Vagina (tissue), 2 donors: ENCODE measurements at regions not wholly inside any gene's neighbourhood (a gene's known extent, or its start where the extent isn't known, plus 50 kb on each side); places are given as distances from the start of the nearest gene placed in this dataset.

Experiments
- DNase-seq, 2 donors: peaks; one replicate each; pipeline ENCODE4 v3.0.0-alpha.2; 2017; ENCODE audit errors: extremely low spot score in 2 of 2
- H3K27ac ChIP-seq: fragments of 200-600 bp; sonication (generic); one replicate; pipeline ENCODE4 v1.5.1; 2019
- H3K27me3 ChIP-seq: fragments of 200-600 bp; sonication (generic); one replicate; pipeline ENCODE4 v1.5.1; 2019
- H3K36me3 ChIP-seq, 2 donors: fragments of 200-600 bp; sonication (generic); one replicate each; pipeline ENCODE4 v1.5.1; 2017 to 2019
- H3K4me1 ChIP-seq: fragments of 200-600 bp; sonication (generic); one replicate; pipeline ENCODE4 v1.5.1; 2019
- H3K4me3 ChIP-seq, 2 donors: fragments of 200-600 bp; sonication (generic); 1 replicate in 1 of 2; 2 replicates in 1 of 2; pipeline ENCODE4 v1.5.1; 2016 to 2019
- H3K9me3 ChIP-seq: fragments of 200-600 bp; sonication (generic); one replicate; pipeline ENCODE4 v1.5.1; 2019
- CTCF ChIP-seq, 3 experiments: fragments of 450-650 bp in 2 of 3; fragments of 200-600 bp in 1 of 3; sonication (generic) in 1 of 3; IDR thresholded peaks; one replicate each; pipeline ENCODE4 v1.5.1; 2017 to 2019; ENCODE audit warnings: antibody characterized with exemption in 3 of 3, mild to moderate bottlenecking in 2 of 3, moderate library complexity in 2 of 3
- POLR2A ChIP-seq, 2 donors: fragments of 450-650 bp; IDR thresholded peaks; one replicate each; pipeline ENCODE4 v1.6.1; 2017; ENCODE audit warnings: antibody characterized with exemption in 2 of 2, mild to moderate bottlenecking in 2 of 2, moderate library complexity in 2 of 2
- POLR2AphosphoS5 ChIP-seq, 2 donors: sonication (generic); formaldehyde crosslinking; IDR thresholded peaks; one replicate each; pipeline ENCODE4 v1.9.0; 2017; ENCODE audit warnings: antibody characterized with exemption in 2 of 2, mild to moderate bottlenecking in 2 of 2, low read depth in 1 of 2; ENCODE audit not compliant: insufficient read depth in 1 of 2
- intact Hi-C: fragments of 100-400 bp; cut with DNase I; formaldehyde crosslinking; loops from one replicate; pipeline ENCODE4 v1.15.1; 2023

GRCh38 chr20:60338556-60338955, 380.3 kb downstream of the CDH26 start:
- TF ChIP-seq POLR2AphosphoS5 (IDR thresholded peaks at IDR 0.05; ENCODE audit: insufficient read depth in 1 of 2, low read depth in 1 of 2) (no peak), CTCF (IDR thresholded peaks at IDR 0.05) (no peak), POLR2A (IDR thresholded peaks at IDR 0.05) (no peak)
- Histone ChIP-seq H3K9me3 (no peaks in the 10 kb centered on the region), H3K27me3 (no peaks in the 10 kb centered on the region), H3K27ac (no peak overlapping the region), H3K36me3 (no peaks in the 10 kb centered on the region), H3K4me1 (no peaks in the 10 kb centered on the region), H3K4me3 (no peak overlapping the region)
- intact Hi-C loops = no loop called here
- DNase-seq = no peak

GRCh38 chr20:60339738-60340137, 381.5 kb downstream of the CDH26 start:
- intact Hi-C loops = no loop called here
- H3K4me1 ChIP-seq = no peaks in the 10 kb centered on the region
- no peaks in the 10 kb centered on the region for H3K36me3 ChIP-seq

GRCh38 chr20:60340232-60340631, 382.0 kb downstream of the CDH26 start:
- Histone ChIP-seq H3K27me3 (no peaks in the 10 kb centered on the region), H3K4me1 (no peaks in the 10 kb centered on the region), H3K27ac (no peak overlapping the region), H3K9me3 (no peaks in the 10 kb centered on the region), H3K4me3 (no peak overlapping the region), H3K36me3 (no peaks in the 10 kb centered on the region)
- no peak for TF ChIP-seq CTCF (IDR thresholded peaks at IDR 0.05)
- no peak for TF ChIP-seq POLR2AphosphoS5 (IDR thresholded peaks at IDR 0.05; ENCODE audit: insufficient read depth in 1 of 2, low read depth in 1 of 2)
- TF ChIP-seq POLR2A (IDR thresholded peaks at IDR 0.05) = no peak
- no peak for DNase-seq
- intact Hi-C loops = no loop called here

More at GRCh38 chr20:60339738-60340137, 381.5 kb downstream of the CDH26 start:
- no peak for DNase-seq
- Histone ChIP-seq H3K27ac (no peak overlapping the region), H3K27me3 (no peaks in the 10 kb centered on the region), H3K9me3 (no peaks in the 10 kb centered on the region), H3K4me3 (no peak overlapping the region)
- TF ChIP-seq POLR2A (IDR thresholded peaks at IDR 0.05) = no peak
- no peak for TF ChIP-seq POLR2AphosphoS5 (IDR thresholded peaks at IDR 0.05; ENCODE audit: insufficient read depth in 1 of 2, low read depth in 1 of 2)

GRCh38 chr20:60341062-60341461, 382.8 kb downstream of the CDH26 start:
- no peaks in the 10 kb centered on the region for H3K4me1 ChIP-seq
- no peak overlapping the region for H3K27ac ChIP-seq
- H3K4me3 ChIP-seq = no peak overlapping the region
- DNase-seq = no peak
- TF ChIP-seq CTCF (IDR thresholded peaks at IDR 0.05) (no peak), POLR2AphosphoS5 (IDR thresholded peaks at IDR 0.05; ENCODE audit: insufficient read depth in 1 of 2, low read depth in 1 of 2) (no peak), POLR2A (IDR thresholded peaks at IDR 0.05) (no peak)
- H3K9me3 ChIP-seq = no peaks in the 10 kb centered on the region
- no peaks in the 10 kb centered on the region for H3K27me3 ChIP-seq
- intact Hi-C loops = no loop called here
- no peaks in the 10 kb centered on the region for H3K36me3 ChIP-seq

- no peaks in the 10 kb centered on the region for H3K36me3 ChIP-seq
- intact Hi-C loops = no loop called here
- TF ChIP-seq POLR2AphosphoS5 (IDR thresholded peaks at IDR 0.05; ENCODE audit: insufficient read depth in 1 of 2, low read depth in 1 of 2) (no peak), CTCF (IDR thresholded peaks at IDR 0.05) (no peak), POLR2A (IDR thresholded peaks at IDR 0.05) (no peak)
- no peaks in the 10 kb centered on the region for H3K4me1 ChIP-seq
- no peak for DNase-seq
- H3K27ac ChIP-seq = no peak overlapping the region
- no peaks in the 10 kb centered on the region for H3K27me3 ChIP-seq
- H3K9me3 ChIP-seq = no peaks in the 10 kb centered on the region
- H3K4me3 ChIP-seq = no peak overlapping the region
Observed at GRCh38 chr20:60345106-60345505, 386.9 kb downstream of the CDH26 start.
